ENCODE measurements at regions not wholly inside any gene's neighbourhood (a gene's known extent, or its start where the extent isn't known, plus 50 kb on each side); places are given as distances from the start of the nearest gene placed in this dataset.

DNA sequence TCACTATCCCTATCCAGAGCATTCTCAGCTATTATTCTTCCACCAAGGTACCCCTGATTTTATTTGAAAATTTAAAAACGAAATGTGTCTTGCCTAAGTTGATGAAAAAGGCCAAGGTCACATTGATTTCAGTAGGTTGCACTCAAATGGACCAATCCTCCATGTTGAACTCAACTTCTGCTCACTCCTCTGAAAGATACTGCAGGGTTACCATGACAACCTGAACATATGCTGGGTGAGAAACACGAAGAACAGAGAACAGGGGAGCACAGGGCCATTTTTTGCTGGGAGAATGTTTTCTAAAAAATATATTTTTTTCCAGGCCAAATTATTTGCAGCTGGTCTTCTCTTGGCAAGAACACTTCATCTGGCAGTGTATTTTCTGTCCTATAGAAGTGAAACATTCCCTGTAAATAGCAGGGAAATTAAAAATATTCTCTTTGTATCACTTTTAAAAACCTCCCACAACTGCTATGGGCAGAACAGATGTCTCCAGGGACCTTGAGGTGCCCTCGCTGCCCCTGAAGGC, 215.9 kb downstream of the NXNL2 start:
- no peaks in the 10 kb centered on the region for H3K36me3 Mint-ChIP-seq
- H3K27ac Mint-ChIP-seq = no peak overlapping the region
- peaks cover 44% of the 10 kb centered on the region for H3K4me1 Mint-ChIP-seq
- no peaks in the 10 kb centered on the region for H3K9me3 Mint-ChIP-seq
- TF ChIP-seq, protein P1, sequence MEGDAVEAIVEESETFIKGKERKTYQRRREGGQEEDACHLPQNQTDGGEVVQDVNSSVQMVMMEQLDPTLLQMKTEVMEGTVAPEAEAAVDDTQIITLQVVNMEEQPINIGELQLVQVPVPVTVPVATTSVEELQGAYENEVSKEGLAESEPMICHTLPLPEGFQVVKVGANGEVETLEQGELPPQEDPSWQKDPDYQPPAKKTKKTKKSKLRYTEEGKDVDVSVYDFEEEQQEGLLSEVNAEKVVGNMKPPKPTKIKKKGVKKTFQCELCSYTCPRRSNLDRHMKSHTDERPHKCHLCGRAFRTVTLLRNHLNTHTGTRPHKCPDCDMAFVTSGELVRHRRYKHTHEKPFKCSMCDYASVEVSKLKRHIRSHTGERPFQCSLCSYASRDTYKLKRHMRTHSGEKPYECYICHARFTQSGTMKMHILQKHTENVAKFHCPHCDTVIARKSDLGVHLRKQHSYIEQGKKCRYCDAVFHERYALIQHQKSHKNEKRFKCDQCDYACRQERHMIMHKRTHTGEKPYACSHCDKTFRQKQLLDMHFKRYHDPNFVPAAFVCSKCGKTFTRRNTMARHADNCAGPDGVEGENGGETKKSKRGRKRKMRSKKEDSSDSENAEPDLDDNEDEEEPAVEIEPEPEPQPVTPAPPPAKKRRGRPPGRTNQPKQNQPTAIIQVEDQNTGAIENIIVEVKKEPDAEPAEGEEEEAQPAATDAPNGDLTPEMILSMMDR (IDR thresholded peaks at IDR 0.05; ENCODE audit: unreplicated experiment) = no peak
- no peak overlapping the region for H3K4me3 Mint-ChIP-seq
- DNase-seq (ENCODE audit: low spot score in 2 of 2, unreplicated experiment in 2 of 2) = no peak
- H3K27me3 Mint-ChIP-seq (ENCODE audit: low read depth) = no peaks in the 10 kb centered on the region

DNA sequence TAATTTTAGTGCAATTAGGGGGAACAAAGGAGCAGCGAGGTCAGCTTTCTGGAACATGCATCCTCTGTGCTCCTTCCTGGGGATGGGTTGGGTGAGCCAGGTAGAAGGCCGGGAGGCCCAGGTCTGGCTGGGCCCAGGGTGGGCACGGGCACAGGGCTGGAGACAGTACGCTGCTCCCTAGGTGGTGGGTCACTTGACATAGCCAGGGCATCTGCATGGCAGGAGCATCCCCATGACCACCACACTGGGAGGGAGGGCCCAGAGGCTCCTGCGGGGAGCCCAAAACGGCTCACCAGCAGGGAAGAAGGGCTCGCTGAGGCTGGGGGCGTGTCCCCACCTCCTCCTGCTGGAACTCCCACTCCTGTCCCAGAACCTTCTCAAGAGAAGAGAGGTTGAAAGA, 216.8 kb downstream of the NXNL2 start:
- Mint-ChIP-seq H3K4me3 (no peak overlapping the region), H3K27me3 (ENCODE audit: low read depth) (no peaks in the 10 kb centered on the region), H3K27ac (no peak overlapping the region), H3K36me3 (no peaks in the 10 kb centered on the region), H3K9me3 (no peaks in the 10 kb centered on the region), H3K4me1 (peaks cover 38% of the 10 kb centered on the region)
- TF ChIP-seq, protein P1 (IDR thresholded peaks at IDR 0.05; ENCODE audit: unreplicated experiment) = no peak
- no peak for DNase-seq (ENCODE audit: low spot score in 2 of 2, unreplicated experiment in 2 of 2)

DNA sequence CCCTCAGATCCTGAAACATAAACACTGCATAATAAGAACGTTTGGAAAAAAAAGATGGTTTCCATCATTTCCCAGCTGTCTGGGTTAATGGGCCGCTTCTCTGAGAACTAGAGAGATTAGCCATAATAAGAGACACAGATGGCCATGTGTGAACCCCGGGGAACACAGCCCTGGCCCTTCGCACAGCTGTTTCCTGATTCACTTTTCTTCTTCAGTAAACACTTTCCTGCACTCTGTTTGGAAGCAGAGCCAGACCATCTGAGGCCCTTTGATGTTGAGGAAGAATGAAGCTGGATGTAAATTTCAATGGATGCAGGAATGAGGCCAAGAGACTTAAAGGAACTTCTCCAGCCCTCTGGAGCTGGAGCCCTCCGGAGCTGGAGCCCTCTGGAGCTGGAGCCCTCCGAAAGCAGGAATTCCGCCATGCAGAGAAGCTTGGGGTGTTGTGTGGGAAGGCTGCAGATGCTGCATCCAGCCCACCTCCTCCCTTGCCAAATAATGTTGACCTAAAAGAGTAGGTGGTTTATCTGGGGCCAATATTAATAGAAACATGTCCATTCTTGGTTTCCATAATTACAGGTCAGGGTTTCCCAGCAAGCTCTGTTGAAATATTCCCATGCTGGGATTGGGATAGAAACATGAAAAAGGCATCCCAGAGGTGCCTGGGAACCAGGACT, 218.9 kb downstream of the NXNL2 start:
- Mint-ChIP-seq H3K36me3 (no peaks in the 10 kb centered on the region), H3K4me1 (peaks cover 28% of the 10 kb centered on the region), H3K4me3 (no peak overlapping the region), H3K27ac (peak overlapping the region; percentile 79), H3K27me3 (ENCODE audit: low read depth) (no peaks in the 10 kb centered on the region), H3K9me3 (no peaks in the 10 kb centered on the region)
- DNase-seq (ENCODE audit: low spot score in 2 of 2, unreplicated experiment in 2 of 2) = no peak
- TF ChIP-seq, protein P1 (IDR thresholded peaks at IDR 0.05; ENCODE audit: unreplicated experiment) = no peak

DNA sequence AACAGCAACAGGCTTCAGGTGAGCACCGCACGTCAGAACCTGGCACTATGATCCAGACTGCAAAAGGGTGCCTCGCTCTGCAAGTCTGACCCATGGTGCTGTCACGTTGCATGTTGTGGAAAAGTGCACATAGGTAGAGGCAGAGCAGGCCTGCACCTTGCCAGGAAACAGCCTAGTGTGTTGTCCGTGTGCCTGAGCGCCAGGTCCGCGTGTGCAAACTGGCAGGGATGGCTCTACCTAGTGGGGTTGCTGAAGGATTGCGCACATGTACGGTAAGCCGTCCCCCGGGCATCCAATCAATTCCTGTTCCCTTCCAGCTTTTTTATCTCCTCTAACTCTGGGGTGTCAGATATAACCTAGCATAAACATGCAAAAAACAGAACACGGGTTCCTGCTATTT, 219.5 kb downstream of the NXNL2 start:
- H3K4me1 Mint-ChIP-seq = peaks cover 33% of the 10 kb centered on the region
- H3K9me3 Mint-ChIP-seq = no peaks in the 10 kb centered on the region
- H3K27me3 Mint-ChIP-seq (ENCODE audit: low read depth) = no peaks in the 10 kb centered on the region
- no peak for DNase-seq (ENCODE audit: low spot score in 2 of 2, unreplicated experiment in 2 of 2)
- H3K4me3 Mint-ChIP-seq = no peak overlapping the region
- H3K36me3 Mint-ChIP-seq = no peaks in the 10 kb centered on the region
- TF ChIP-seq, protein P1 (IDR thresholded peaks at IDR 0.05; ENCODE audit: unreplicated experiment) = no peak
- H3K27ac Mint-ChIP-seq = no peak overlapping the region

DNA sequence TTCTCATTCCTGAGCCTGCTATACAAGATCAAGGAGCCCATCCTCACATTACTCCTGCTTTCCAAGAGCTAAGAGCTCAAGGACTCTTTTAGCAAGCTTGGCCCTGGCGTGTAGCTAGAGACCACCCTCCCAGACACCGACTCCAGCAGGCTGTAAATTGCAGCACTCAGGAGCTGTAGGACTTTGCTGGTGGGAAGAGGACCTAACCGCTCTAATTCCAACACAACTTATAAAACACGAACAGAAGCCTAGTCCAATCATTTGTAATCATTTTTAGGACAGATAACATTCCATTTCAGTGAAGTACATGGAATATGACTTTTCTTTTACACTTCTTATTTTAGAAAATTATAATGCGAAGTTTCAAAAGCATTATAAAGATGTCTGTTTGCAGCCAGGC, 219.9 kb downstream of the NXNL2 start:
- H3K4me1 Mint-ChIP-seq = peaks cover 34% of the 10 kb centered on the region
- TF ChIP-seq, protein P1 (IDR thresholded peaks at IDR 0.05; ENCODE audit: unreplicated experiment) = no peak
- no peaks in the 10 kb centered on the region for H3K27me3 Mint-ChIP-seq (ENCODE audit: low read depth)
- H3K27ac Mint-ChIP-seq = peak overlapping the region; percentile 24
- no peak for DNase-seq (ENCODE audit: low spot score in 2 of 2, unreplicated experiment in 2 of 2)
- no peak overlapping the region for H3K4me3 Mint-ChIP-seq
- H3K36me3 Mint-ChIP-seq = no peaks in the 10 kb centered on the region
- H3K9me3 Mint-ChIP-seq = no peaks in the 10 kb centered on the region
